HCT116 (cell line): ENCODE measurements at regions not wholly inside any gene's neighbourhood (a gene's known extent, or its start where the extent isn't known, plus 50 kb on each side); places are given as distances from the start of the nearest gene placed in this dataset.
"Not testable (repeated sequence)": the region's sequence is repeated elsewhere in the genome, so short reads cannot be mapped to it uniquely, and the experiment has no call there.

ENCODE experiments used
- ATAC-seq: fragments of 200-7000 bp; cut with Tn5 transposase; 2 replicates; pipeline ENCODE4 v1.9.1; 2020; ENCODE audit warnings: mild to moderate bottlenecking, moderate library complexity
- BruUV-seq: library from RNA; stranded (reverse); fragments of 400-500 nt; replicated peaks from 2 replicates; lab custom pipeline; 2021; lab: Mats Ljungman, UMichigan
- CTCF ChIA-PET: fragments of 300-600 bp; sonication (Branson Sonifier 250); formaldehyde crosslinking; loops from one replicate; lab custom pipeline; 2021; ENCODE audit warnings: antibody characterized with exemption; lab: Charles Lee
- POLR2A ChIA-PET: fragments of 300-600, 350-600 bp; sonication (Branson Sonifier 250); formaldehyde crosslinking; loops from one replicate; lab custom pipeline; 2021; ENCODE audit warnings: antibody characterized with exemption; lab: Charles Lee
- RAD21 ChIA-PET, 2 experiments: fragments of 300-600 bp; sonication (Branson Sonifier 250); formaldehyde crosslinking; loops; one replicate each; lab custom pipeline; 2023; ENCODE audit warnings: low total read pairs in 2 of 2; ENCODE audit not compliant: uncharacterized antibody in 2 of 2, unreplicated experiment in 2 of 2, low non-redundant PET in 1 of 2; lab: Charles Lee
- DNase-seq: peaks from one replicate; pipeline ENCODE4 v3.0.0-alpha.2; 2010; ENCODE audit warnings: low read depth, low spot score
- H2AFZ ChIP-seq: fragments of 200-600 bp; shearing (Covaris generic), sonication (generic); 2 replicates; pipeline ENCODE4 v1.6.1; 2017; ENCODE audit warnings: low read depth, mixed run types, mixed read lengths, antibody characterized with exemption, low read length; ENCODE audit not compliant: poor library complexity, severe bottlenecking
- H3K27ac ChIP-seq: 2 replicates; pipeline ENCODE4 v1.5.1; 2012; ENCODE audit warnings: low read depth, low read length
- H3K27me3 ChIP-seq: fragments of 200-600 bp; sonication (generic); 2 replicates; pipeline ENCODE4 v1.6.1; 2016; ENCODE audit warnings: mixed run types, low read length, mixed read lengths; ENCODE audit not compliant: insufficient read depth
- H3K36me3 ChIP-seq, 2 experiments: fragments of 200-500 bp in 1 of 2; fragments of 200-600 bp in 1 of 2; sonication (Bioruptor generic) in 1 of 2; sonication (generic) in 1 of 2; 2 replicates each; pipeline versions ENCODE4 v1.5.1 to v1.6.1; 2014 to 2016; ENCODE audit warnings: low read length in 2 of 2, inconsistent platforms in 1 of 2, mixed read lengths in 1 of 2, mixed run types in 1 of 2; ENCODE audit not compliant: insufficient read depth in 2 of 2, control insufficient read depth in 1 of 2
- H3K4me1 ChIP-seq, 2 experiments: fragments of 200-600 bp in 1 of 2; sonication (generic) in 1 of 2; 2 replicates each; pipeline versions ENCODE4 v1.5.1 to v1.6.1; 2012 to 2017; ENCODE audit warnings: low read length in 2 of 2, inconsistent platforms in 1 of 2, mild to moderate bottlenecking in 1 of 2, mixed read lengths in 1 of 2, mixed run types in 1 of 2, moderate library complexity in 1 of 2; ENCODE audit not compliant: insufficient read depth in 2 of 2, control insufficient read depth in 1 of 2
- H3K4me2 ChIP-seq: fragments of 200-600 bp; sonication (generic); 2 replicates; pipeline ENCODE4 v1.6.1; 2017; ENCODE audit warnings: mixed run types, low read length, mixed read lengths
- H3K4me3 ChIP-seq, 2 experiments: fragments of 200-600 bp in 1 of 2; sonication (generic) in 1 of 2; replicated peaks in 1 of 2; 2 replicates each; pipeline ENCODE4 v1.5.1; 2011 to 2016; ENCODE audit warnings: low read length in 2 of 2, control low read depth in 1 of 2, low read depth in 1 of 2, mild to moderate bottlenecking in 1 of 2, mixed read lengths in 1 of 2, mixed run types in 1 of 2
- H3K79me2 ChIP-seq: fragments of 200-600 bp; sonication (generic); 2 replicates; pipeline ENCODE4 v1.6.1; 2017; ENCODE audit warnings: mild to moderate bottlenecking, mixed run types, low read length, moderate library complexity, mixed read lengths; ENCODE audit not compliant: insufficient read depth
- H3K9ac ChIP-seq: fragments of 200-600 bp; sonication (generic); 2 replicates; pipeline ENCODE4 v1.6.1; 2016; ENCODE audit warnings: low read length, mixed read lengths
- H3K9me2 ChIP-seq: fragments of 200-600 bp; sonication (generic), shearing (Covaris generic); 2 replicates; pipeline ENCODE4 v1.6.1; 2017; ENCODE audit warnings: mixed run types, mild to moderate bottlenecking, moderate library complexity; ENCODE audit not compliant: insufficient read depth
- H3K9me3 ChIP-seq, 2 experiments: fragments of 200-500 bp in 1 of 2; fragments of 200-600 bp in 1 of 2; sonication (Bioruptor generic) in 1 of 2; sonication (generic) in 1 of 2; 2 replicates each; pipeline ENCODE4 v1.6.1; 2014 to 2017; ENCODE audit warnings: low read length in 2 of 2, mixed read lengths in 2 of 2, inconsistent platforms in 1 of 2, low read depth in 1 of 2, mild to moderate bottlenecking in 1 of 2, mixed run types in 1 of 2, moderate library complexity in 1 of 2; ENCODE audit not compliant: control insufficient read depth in 1 of 2, insufficient read depth in 1 of 2
- H4K20me1 ChIP-seq: fragments of 200-600 bp; sonication (generic), shearing (Covaris generic); 2 replicates; pipeline ENCODE4 v1.6.1; 2017; ENCODE audit warnings: mixed run types, mild to moderate bottlenecking, moderate library complexity; ENCODE audit not compliant: insufficient read depth
- CEBPB ChIP-seq: IDR thresholded peaks from 2 replicates; pipeline ENCODE4 v1.6.1; 2012; ENCODE audit warnings: low read depth
- CTCF ChIP-seq, 3 experiments: fragments of 200-600 bp in 1 of 3; sonication (generic) in 1 of 3; IDR thresholded peaks in 2 of 3; conservative IDR thresholded peaks in 1 of 3; 2 replicates each; pipeline ENCODE4 v1.5.1; 2012 to 2017; ENCODE audit warnings: low read depth in 2 of 3, low read length in 2 of 3, antibody characterized with exemption in 1 of 3, borderline replicate concordance in 1 of 3, control low read depth in 1 of 3, mild to moderate bottlenecking in 1 of 3, mixed read lengths in 1 of 3, mixed run types in 1 of 3, moderate library complexity in 1 of 3; ENCODE audit not compliant: insufficient read depth in 1 of 3
- EGR1 ChIP-seq: IDR thresholded peaks from 2 replicates; pipeline ENCODE4 v1.6.1; 2012; ENCODE audit warnings: low read depth
- ELF1 ChIP-seq: IDR thresholded peaks from 2 replicates; pipeline ENCODE4 v1.6.1; 2012; ENCODE audit warnings: low read depth, borderline replicate concordance
- EZH2 ChIP-seq: fragments of 200-600 bp; sonication (generic); IDR thresholded peaks from 2 replicates; pipeline ENCODE4 v1.6.1; 2017; ENCODE audit warnings: antibody characterized with exemption, mixed run types
- EZH2phosphoT487 ChIP-seq: fragments of 200-600 bp; IDR thresholded peaks from 2 replicates; pipeline ENCODE4 v1.6.1; 2018; ENCODE audit warnings: antibody characterized with exemption, borderline replicate concordance
- FOSL1 ChIP-seq: IDR thresholded peaks from 2 replicates; pipeline ENCODE4 v1.6.1; 2012; ENCODE audit warnings: low read depth
- JUND ChIP-seq: IDR thresholded peaks from 2 replicates; pipeline ENCODE4 v1.6.1; 2012
- POLR2A ChIP-seq: IDR thresholded peaks from 2 replicates; pipeline ENCODE4 v1.7.0; 2011; ENCODE audit warnings: borderline replicate concordance; ENCODE audit not compliant: insufficient read depth, insufficient read length; ENCODE audit errors: extremely low read depth
- POLR2AphosphoS5 ChIP-seq: IDR thresholded peaks from 2 replicates; pipeline ENCODE4 v1.6.1; 2011; ENCODE audit warnings: mild to moderate bottlenecking, low read depth, low read length, moderate library complexity
- REST ChIP-seq: IDR thresholded peaks from 2 replicates; pipeline ENCODE4 v1.6.1; 2012; ENCODE audit warnings: low read depth
- SP1 ChIP-seq: IDR thresholded peaks from 2 replicates; pipeline ENCODE4 v1.6.1; 2012; ENCODE audit warnings: low read depth
- SRF ChIP-seq: IDR thresholded peaks from 2 replicates; pipeline ENCODE4 v1.6.1; 2012; ENCODE audit warnings: low read depth
- ZBTB33 ChIP-seq: IDR thresholded peaks from 2 replicates; pipeline ENCODE4 v1.6.1; 2011; ENCODE audit warnings: mild to moderate bottlenecking, low read length, moderate library complexity; ENCODE audit not compliant: insufficient replicate concordance; ENCODE audit errors: extremely low read depth
- ZFX ChIP-seq: fragments of 450-650 bp; IDR thresholded peaks from 2 replicates; pipeline ENCODE4 v1.6.1; 2017
- intact Hi-C: fragments of 100-400 bp; cut with micrococcal nuclease; formaldehyde crosslinking; loops from 2 replicates; pipeline ENCODE4 v1.10.0; 2022

- DNase-seq (no peak), ATAC-seq (no peak)
- Histone ChIP-seq H3K36me3 (no peaks in the 10 kb centered on the region), H3K4me3 (no peak overlapping the region), H3K79me2 (no peaks in the 10 kb centered on the region), H3K27ac (no peak overlapping the region), H4K20me1 (no peaks in the 10 kb centered on the region), H3K9me3 (no peaks in the 10 kb centered on the region), H3K4me1 (no peaks in the 10 kb centered on the region), H3K9ac (no peak overlapping the region), H3K9me2 (no peaks in the 10 kb centered on the region), H3K4me2 (no peak overlapping the region), H3K27me3 (no peaks in the 10 kb centered on the region), H2AFZ (no peak overlapping the region)
- ChIA-PET RAD21 (no interaction called here), CTCF (no interaction called here), POLR2A (no interaction called here)
- intact Hi-C loops: no loop called here
- TF ChIP-seq FOSL1: no peak
- TF ChIP-seq ZFX: no peak
- no peak for TF ChIP-seq JUND
- TF ChIP-seq POLR2AphosphoS5: no peak
- no peak for TF ChIP-seq CTCF (IDR thresholded peaks at IDR 0.05 in 2 of 3, conservative IDR thresholded peaks at IDR 0.05 in 1 of 3; ENCODE audit: borderline replicate concordance in 1 of 3, insufficient read depth in 1 of 3, low read depth in 2 of 3, low read length in 2 of 3)
- TF ChIP-seq POLR2A: no peak
- no peak for TF ChIP-seq EGR1
- no peak for TF ChIP-seq EZH2
- TF ChIP-seq SP1: no peak
- TF ChIP-seq EZH2phosphoT487: no peak
- TF ChIP-seq ZBTB33: no peak
- TF ChIP-seq SRF: no peak
- TF ChIP-seq ELF1: no peak
- no peak for TF ChIP-seq CEBPB
- TF ChIP-seq REST: no peak
- no TSS peak for BruUV-seq
Measured at GRCh38 chr12:87405918-87406317, 623.3 kb downstream of the C12orf50 start.

GRCh38 chr12:87394168-87394567, 635.0 kb downstream of the C12orf50 start:
- ATAC-seq, H3K4me1 ChIP-seq, H3K9me3 ChIP-seq, BruUV-seq, RAD21 ChIA-PET, H3K27ac ChIP-seq, H2AFZ ChIP-seq, POLR2A ChIA-PET, H3K27me3 ChIP-seq, intact Hi-C loops, H3K36me3 ChIP-seq, DNase-seq, CTCF ChIA-PET, H3K9me2 ChIP-seq, H3K9ac ChIP-seq, H3K4me2 ChIP-seq, H4K20me1 ChIP-seq, H3K79me2 ChIP-seq, H3K4me3 ChIP-seq: not testable (repeated sequence)
